Loucy (cell line): ENCODE measurements at regions not wholly inside any gene's neighbourhood (a gene's known extent, or its start where the extent isn't known, plus 50 kb on each side); places are given as distances from the start of the nearest gene placed in this dataset.

Experiments used
- H2AFZ ChIP-seq: fragments of 200-600 bp; sonication (generic); 2 replicates; pipeline ENCODE4 v1.6.0; 2016; ENCODE audit warnings: antibody characterized with exemption, mild to moderate bottlenecking, low read length, moderate library complexity
- H3F3A ChIP-seq: fragments of 200-600 bp; 2 replicates; pipeline ENCODE4 v1.6.0; 2016; ENCODE audit warnings: antibody characterized with exemption, low read depth, mild to moderate bottlenecking
- H3K27me3 ChIP-seq: fragments of 200-600 bp; sonication (generic); 2 replicates; pipeline ENCODE4 v1.6.1; 2014; ENCODE audit warnings: low read length, mild to moderate bottlenecking; ENCODE audit not compliant: insufficient read depth, poor library complexity, severe bottlenecking
- H3K36me3 ChIP-seq: fragments of 200-600 bp; sonication (generic); 2 replicates; pipeline ENCODE4 v1.6.1; 2016; ENCODE audit warnings: low read length; ENCODE audit not compliant: insufficient read depth
- H3K4me1 ChIP-seq: fragments of 200-600 bp; sonication (generic); 2 replicates; pipeline ENCODE4 v1.5.1; 2014; ENCODE audit warnings: low read length, mild to moderate bottlenecking; ENCODE audit not compliant: insufficient read depth, poor library complexity, severe bottlenecking
- H3K4me2 ChIP-seq: fragments of 200-600 bp; sonication (generic); 2 replicates; pipeline ENCODE4 v1.6.0; 2014; ENCODE audit warnings: antibody characterized with exemption, low read length, low read depth, mild to moderate bottlenecking; ENCODE audit not compliant: poor library complexity, severe bottlenecking
- H3K4me3 ChIP-seq: fragments of 200-600 bp; sonication (generic); 2 replicates; pipeline ENCODE4 v1.5.1; 2014; ENCODE audit warnings: low read length, mild to moderate bottlenecking, mixed read lengths; ENCODE audit not compliant: poor library complexity, severe bottlenecking
- H3K79me2 ChIP-seq: fragments of 200-600 bp; sonication (generic); 2 replicates; pipeline ENCODE4 v1.6.1; 2014; ENCODE audit warnings: low read length; ENCODE audit not compliant: insufficient read depth
- H3K9ac ChIP-seq: fragments of 200-600 bp; sonication (generic); 2 replicates; pipeline ENCODE4 v1.6.0; 2014; ENCODE audit warnings: mild to moderate bottlenecking, low read depth, low read length, moderate library complexity; ENCODE audit not compliant: poor library complexity, severe bottlenecking
- H3K9me2 ChIP-seq: fragments of 200-600 bp; sonication (generic); replicated peaks from 2 replicates; pipeline ENCODE4 v1.6.1; 2016; ENCODE audit warnings: low read depth, low read length, mixed read lengths
- H3K9me3 ChIP-seq: fragments of 200-600 bp; sonication (generic); 2 replicates; pipeline ENCODE4 v1.6.1; 2014; ENCODE audit warnings: mild to moderate bottlenecking, antibody characterized with exemption, low read length, low read depth; ENCODE audit not compliant: insufficient read depth
- H4K20me1 ChIP-seq: fragments of 200-600 bp; sonication (generic); 2 replicates; pipeline ENCODE4 v1.6.0; 2014; ENCODE audit warnings: antibody characterized with exemption, low read length, mild to moderate bottlenecking; ENCODE audit not compliant: insufficient read depth, poor library complexity, severe bottlenecking
- CTCF ChIP-seq: fragments of 200-600 bp; sonication (generic); conservative IDR thresholded peaks from 2 replicates; pipeline ENCODE4 v1.5.1; 2014; ENCODE audit warnings: mild to moderate bottlenecking, antibody characterized with exemption, low read length
- EZH2phosphoT487 ChIP-seq: fragments of 200-600 bp; IDR thresholded peaks from 2 replicates; pipeline ENCODE4 v1.6.1; 2018; ENCODE audit warnings: antibody characterized with exemption, mild to moderate bottlenecking, moderate library complexity, borderline replicate concordance

GRCh38 chr16:60605176-60605575, 1431.1 kb downstream of the CDH8 start:
- no peaks in the 10 kb centered on the region for H3K27me3 ChIP-seq
- H2AFZ ChIP-seq: no peak overlapping the region
- no peaks in the 10 kb centered on the region; the same call in 1 of the 2 replicates for H3K9me2 ChIP-seq
- H3K79me2 ChIP-seq: no peaks in the 10 kb centered on the region
- H4K20me1 ChIP-seq: no peaks in the 10 kb centered on the region
- H3K4me2 ChIP-seq: no peak overlapping the region
- H3K36me3 ChIP-seq: no peaks in the 10 kb centered on the region
- TF ChIP-seq CTCF (no peak), EZH2phosphoT487 (no peak)
- no peak overlapping the region for H3K9ac ChIP-seq
- H3F3A ChIP-seq: no peaks in the 10 kb centered on the region
- no peaks in the 10 kb centered on the region for H3K4me1 ChIP-seq
- H3K4me3 ChIP-seq: no peak overlapping the region
- no peaks in the 10 kb centered on the region for H3K9me3 ChIP-seq

GRCh38 chr16:60586493-60586892, 1449.7 kb downstream of the CDH8 start:
- H4K20me1 ChIP-seq: no peaks in the 10 kb centered on the region
- no peaks in the 10 kb centered on the region for H3K4me1 ChIP-seq
- no peaks in the 10 kb centered on the region for H3K27me3 ChIP-seq
- no peaks in the 10 kb centered on the region for H3K9me2 ChIP-seq
- no peaks in the 10 kb centered on the region for H3K79me2 ChIP-seq
- TF ChIP-seq CTCF (no peak), EZH2phosphoT487 (no peak)
- no peaks in the 10 kb centered on the region for H3F3A ChIP-seq
- no peak overlapping the region for H3K4me2 ChIP-seq
- no peak overlapping the region for H3K9ac ChIP-seq
- H3K4me3 ChIP-seq: no peak overlapping the region
- no peaks in the 10 kb centered on the region for H3K9me3 ChIP-seq
- H2AFZ ChIP-seq: no peak overlapping the region
- H3K36me3 ChIP-seq: no peaks in the 10 kb centered on the region

GRCh38 chr16:60582528-60582927, 1453.7 kb downstream of the CDH8 start:
- H2AFZ ChIP-seq: no peak overlapping the region
- no peaks in the 10 kb centered on the region for H3K9me3 ChIP-seq

More at GRCh38 chr16:60582528-60582927, 1453.7 kb downstream of the CDH8 start:
- no peaks in the 10 kb centered on the region for H4K20me1 ChIP-seq
- H3K9me2 ChIP-seq: no peaks in the 10 kb centered on the region
- TF ChIP-seq CTCF: no peak
- TF ChIP-seq EZH2phosphoT487: no peak
- H3K27me3 ChIP-seq: no peaks in the 10 kb centered on the region
- H3K79me2 ChIP-seq: no peaks in the 10 kb centered on the region
- H3K9ac ChIP-seq: no peak overlapping the region
- no peaks in the 10 kb centered on the region for H3F3A ChIP-seq
- no peak overlapping the region for H3K4me2 ChIP-seq
- no peak overlapping the region for H3K4me3 ChIP-seq
- no peaks in the 10 kb centered on the region for H3K36me3 ChIP-seq
- no peaks in the 10 kb centered on the region for H3K4me1 ChIP-seq
